Progenitor cell of endocrine pancreas (in vitro differentiated cells): ENCODE measurements at regions not wholly inside any gene's neighbourhood (a gene's known extent, or its start where the extent isn't known, plus 50 kb on each side); places are given as distances from the start of the nearest gene placed in this dataset.
"Not testable (repeated sequence)": the region's sequence is repeated elsewhere in the genome, so short reads cannot be mapped to it uniquely, and the experiment has no call there.

Source experiments
- DNase-seq: peaks from one replicate; pipeline ENCODE4 v3.0.0; 2021; ENCODE audit warnings: low spot score; ENCODE audit not compliant: unreplicated experiment
- H3K27ac Mint-ChIP-seq: 2 replicates; pipeline ENCODE4 v1.8.0; 2021; ENCODE audit warnings: mild to moderate bottlenecking, moderate library complexity, mixed read lengths
- H3K27me3 Mint-ChIP-seq: 2 replicates; pipeline ENCODE4 v1.8.0; 2021; ENCODE audit warnings: mixed read lengths
- H3K36me3 Mint-ChIP-seq: 2 replicates; pipeline ENCODE4 v1.8.0; 2022; ENCODE audit warnings: mixed read lengths; ENCODE audit not compliant: insufficient read depth
- H3K4me1 Mint-ChIP-seq: 2 replicates; pipeline ENCODE4 v1.8.0; 2021; ENCODE audit warnings: low read depth, mixed read lengths
- H3K4me3 Mint-ChIP-seq: 2 replicates; pipeline ENCODE4 v1.8.0; 2021; ENCODE audit warnings: low read depth, mild to moderate bottlenecking, moderate library complexity, mixed read lengths
- H3K9me3 Mint-ChIP-seq: 2 replicates; pipeline ENCODE4 v1.8.0; 2021; ENCODE audit warnings: low read depth, mixed read lengths
- TF ChIP-seq, protein P1 (sequence below): fragments of 200-600 bp; sonication (generic); IDR thresholded peaks from one replicate; pipeline ENCODE4 v1.5.0; 2021; ENCODE audit warnings: antibody characterized with exemption, mild to moderate bottlenecking; ENCODE audit not compliant: unreplicated experiment

- H3K27ac Mint-ChIP-seq: no peak overlapping the region
- no peaks in the 10 kb centered on the region for H3K4me1 Mint-ChIP-seq
- H3K36me3 Mint-ChIP-seq: no peaks in the 10 kb centered on the region
- no peaks in the 10 kb centered on the region for H3K9me3 Mint-ChIP-seq
- H3K27me3 Mint-ChIP-seq: no peaks in the 10 kb centered on the region
- no peak overlapping the region for H3K4me3 Mint-ChIP-seq
- no peak for DNase-seq
- TF ChIP-seq, protein P1, sequence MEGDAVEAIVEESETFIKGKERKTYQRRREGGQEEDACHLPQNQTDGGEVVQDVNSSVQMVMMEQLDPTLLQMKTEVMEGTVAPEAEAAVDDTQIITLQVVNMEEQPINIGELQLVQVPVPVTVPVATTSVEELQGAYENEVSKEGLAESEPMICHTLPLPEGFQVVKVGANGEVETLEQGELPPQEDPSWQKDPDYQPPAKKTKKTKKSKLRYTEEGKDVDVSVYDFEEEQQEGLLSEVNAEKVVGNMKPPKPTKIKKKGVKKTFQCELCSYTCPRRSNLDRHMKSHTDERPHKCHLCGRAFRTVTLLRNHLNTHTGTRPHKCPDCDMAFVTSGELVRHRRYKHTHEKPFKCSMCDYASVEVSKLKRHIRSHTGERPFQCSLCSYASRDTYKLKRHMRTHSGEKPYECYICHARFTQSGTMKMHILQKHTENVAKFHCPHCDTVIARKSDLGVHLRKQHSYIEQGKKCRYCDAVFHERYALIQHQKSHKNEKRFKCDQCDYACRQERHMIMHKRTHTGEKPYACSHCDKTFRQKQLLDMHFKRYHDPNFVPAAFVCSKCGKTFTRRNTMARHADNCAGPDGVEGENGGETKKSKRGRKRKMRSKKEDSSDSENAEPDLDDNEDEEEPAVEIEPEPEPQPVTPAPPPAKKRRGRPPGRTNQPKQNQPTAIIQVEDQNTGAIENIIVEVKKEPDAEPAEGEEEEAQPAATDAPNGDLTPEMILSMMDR: no peak
Observed at GRCh38 chr18:65671621-65672415, 79.0 kb upstream of the CDH7 start.

DNA sequence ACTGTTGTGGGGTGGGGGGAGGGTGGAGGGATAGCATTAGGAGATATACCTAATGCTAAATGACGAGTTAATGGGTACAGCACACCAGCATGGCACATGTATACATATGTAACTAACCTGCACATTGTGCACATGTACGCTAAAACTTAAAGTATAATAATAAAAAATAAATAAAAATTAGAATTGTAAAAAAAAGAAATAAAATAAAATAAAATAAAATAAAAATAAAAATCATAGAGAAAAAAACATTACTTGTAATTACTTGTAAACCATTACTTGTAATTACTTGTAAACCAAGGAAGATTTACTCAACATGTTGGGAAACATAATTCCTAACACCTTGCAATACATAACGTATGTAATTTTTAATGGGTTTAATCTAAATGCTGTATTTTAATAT is 80.7 kb upstream of the CDH7 start:
- not testable (repeated sequence) for H3K27me3 Mint-ChIP-seq, H3K9me3 Mint-ChIP-seq, H3K36me3 Mint-ChIP-seq, DNase-seq, H3K4me3 Mint-ChIP-seq, H3K27ac Mint-ChIP-seq, H3K4me1 Mint-ChIP-seq

GRCh38 chr18:65661391-65661790 is 89.4 kb upstream of the CDH7 start:
- Mint-ChIP-seq H3K9me3 (no peaks in the 10 kb centered on the region), H3K36me3 (no peaks in the 10 kb centered on the region), H3K27ac (no peak overlapping the region), H3K4me3 (no peak overlapping the region), H3K27me3 (no peaks in the 10 kb centered on the region), H3K4me1 (no peaks in the 10 kb centered on the region)
- TF ChIP-seq, protein P1: no peak
- DNase-seq: no peak

DNA sequence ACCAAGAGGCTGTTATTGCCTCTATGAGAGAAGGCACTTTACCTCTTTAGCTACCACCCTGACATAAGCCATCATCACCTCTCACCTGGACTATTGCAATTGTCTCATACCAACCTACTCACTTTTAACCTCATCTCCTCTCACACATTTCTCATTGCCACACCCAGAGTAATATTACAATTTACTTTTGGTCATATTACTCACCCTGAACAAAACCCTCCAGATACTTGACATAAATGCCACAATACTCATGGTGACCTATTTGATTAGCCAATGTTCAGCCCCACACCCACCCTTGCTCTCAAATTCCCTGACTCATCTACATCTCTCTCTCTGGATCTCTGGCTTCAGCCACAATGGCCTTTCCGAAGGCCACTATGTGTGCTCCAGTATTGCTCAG is 90.9 kb upstream of the CDH7 start:
- TF ChIP-seq, protein P1: no peak
- no peak for DNase-seq
- no peak overlapping the region for H3K27ac Mint-ChIP-seq
- H3K4me3 Mint-ChIP-seq: no peak overlapping the region
- H3K9me3 Mint-ChIP-seq: no peaks in the 10 kb centered on the region
- H3K36me3 Mint-ChIP-seq: no peaks in the 10 kb centered on the region
- no peaks in the 10 kb centered on the region for H3K27me3 Mint-ChIP-seq
- no peaks in the 10 kb centered on the region for H3K4me1 Mint-ChIP-seq

DNA sequence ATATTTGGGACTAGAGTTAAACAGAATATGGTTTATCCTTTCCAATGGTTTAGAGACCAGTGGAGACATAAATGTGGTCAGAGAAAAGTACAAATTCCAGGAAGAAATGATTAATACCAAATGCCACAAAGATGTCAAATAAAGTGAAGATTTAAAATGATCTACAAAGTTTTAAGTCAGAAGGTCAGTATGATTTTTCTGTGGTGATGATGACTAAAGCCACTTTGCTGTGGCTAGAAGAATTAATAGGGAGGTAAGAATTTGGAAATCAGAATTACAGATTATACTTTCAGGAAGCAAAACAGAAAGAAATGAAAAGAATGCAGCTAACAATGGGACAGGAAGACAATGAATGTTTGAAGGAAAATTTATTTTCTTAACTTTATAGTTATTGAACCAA is 91.5 kb upstream of the CDH7 start:
- H3K27ac Mint-ChIP-seq: peak overlapping the region; percentile 25
- DNase-seq: no peak
- H3K4me3 Mint-ChIP-seq: no peak overlapping the region
- H3K4me1 Mint-ChIP-seq: no peaks in the 10 kb centered on the region
- H3K9me3 Mint-ChIP-seq: no peaks in the 10 kb centered on the region
- no peaks in the 10 kb centered on the region for H3K27me3 Mint-ChIP-seq
- H3K36me3 Mint-ChIP-seq: no peaks in the 10 kb centered on the region
- TF ChIP-seq, protein P1: no peak

DNA sequence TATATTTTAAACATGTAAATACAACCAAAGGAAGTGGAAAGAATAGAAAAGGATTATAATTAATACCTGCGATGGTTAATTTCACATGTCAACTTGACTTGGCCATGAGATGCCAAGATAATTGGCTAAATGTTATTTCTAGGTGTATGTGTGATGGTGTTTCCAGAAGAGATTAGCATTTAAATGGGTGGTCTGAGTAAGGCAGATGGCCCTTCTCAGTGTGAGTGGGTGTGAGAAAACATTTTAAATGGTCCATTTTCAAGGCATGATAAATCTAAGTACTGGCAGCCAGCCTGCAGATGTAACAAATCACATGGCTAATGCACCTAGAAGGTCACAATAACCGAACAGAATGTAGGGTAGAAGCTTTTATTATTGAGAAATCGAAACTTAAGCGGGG is 99.6 kb upstream of the CDH7 start:
- no peaks in the 10 kb centered on the region for H3K4me1 Mint-ChIP-seq
- H3K36me3 Mint-ChIP-seq: no peaks in the 10 kb centered on the region
- no peak overlapping the region for H3K27ac Mint-ChIP-seq

More for the DNA sequence above, 99.6 kb upstream of the CDH7 start:
- no peak overlapping the region for H3K4me3 Mint-ChIP-seq
- no peaks in the 10 kb centered on the region for H3K27me3 Mint-ChIP-seq
- H3K9me3 Mint-ChIP-seq: no peaks in the 10 kb centered on the region
- DNase-seq: no peak
- TF ChIP-seq, protein P1: no peak
